Tibial artery (tissue), 4 donors: ENCODE measurements at regions not wholly inside any gene's neighbourhood (a gene's known extent, or its start where the extent isn't known, plus 50 kb on each side); places are given as distances from the start of the nearest gene placed in this dataset.

Experiments used
- DNase-seq, 2 donors: peaks; one replicate each; pipeline ENCODE4 v3.0.0-alpha.2; 2019
- H3K27ac ChIP-seq, 2 donors: fragments of 200-600 bp; sonication (generic) in 1 of 2; 1 replicate in 1 of 2; 2 replicates in 1 of 2; pipeline ENCODE4 v1.5.1; 2018 to 2019; ENCODE audit warnings: mild to moderate bottlenecking in 1 of 2
- H3K27me3 ChIP-seq, 2 donors: fragments of 200-600 bp; sonication (generic) in 1 of 2; one replicate each; pipeline versions ENCODE4 v1.5.1 to v1.6.0; 2016 to 2019
- H3K36me3 ChIP-seq, 3 donors: fragments of 200-600 bp; sonication (generic) in 2 of 3; one replicate each; pipeline ENCODE4 v1.5.1; 2016 to 2019; ENCODE audit warnings: mild to moderate bottlenecking in 2 of 3
- H3K4me1 ChIP-seq, 4 donors: fragments of 200-600 bp; sonication (generic) in 2 of 4; 1 replicate in 3 of 4; 2 replicates in 1 of 4; pipeline ENCODE4 v1.5.1; 2016 to 2019
- H3K4me3 ChIP-seq, 2 donors: fragments of 200-600 bp; sonication (generic) in 1 of 2; 1 replicate in 1 of 2; 2 replicates in 1 of 2; pipeline ENCODE4 v1.5.1; 2018 to 2019; ENCODE audit warnings: mild to moderate bottlenecking in 2 of 2
- H3K9me3 ChIP-seq, 3 donors: fragments of 200-600 bp; sonication (generic) in 1 of 3; one replicate each; pipeline ENCODE4 v1.5.1; 2016 to 2019
- CTCF ChIP-seq, 2 experiments: fragments of 200-600 bp in 1 of 2; fragments of 450-650 bp in 1 of 2; IDR thresholded peaks; one replicate each; pipeline ENCODE4 v1.5.1; 2017 to 2019; ENCODE audit warnings: antibody characterized with exemption in 2 of 2, mild to moderate bottlenecking in 1 of 2, moderate library complexity in 1 of 2
- intact Hi-C: fragments of 100-400 bp; cut with DNase I; formaldehyde crosslinking; loops from one replicate; pipeline ENCODE4 v1.15.0; 2023; ENCODE audit warnings: low total_unique reads

DNA sequence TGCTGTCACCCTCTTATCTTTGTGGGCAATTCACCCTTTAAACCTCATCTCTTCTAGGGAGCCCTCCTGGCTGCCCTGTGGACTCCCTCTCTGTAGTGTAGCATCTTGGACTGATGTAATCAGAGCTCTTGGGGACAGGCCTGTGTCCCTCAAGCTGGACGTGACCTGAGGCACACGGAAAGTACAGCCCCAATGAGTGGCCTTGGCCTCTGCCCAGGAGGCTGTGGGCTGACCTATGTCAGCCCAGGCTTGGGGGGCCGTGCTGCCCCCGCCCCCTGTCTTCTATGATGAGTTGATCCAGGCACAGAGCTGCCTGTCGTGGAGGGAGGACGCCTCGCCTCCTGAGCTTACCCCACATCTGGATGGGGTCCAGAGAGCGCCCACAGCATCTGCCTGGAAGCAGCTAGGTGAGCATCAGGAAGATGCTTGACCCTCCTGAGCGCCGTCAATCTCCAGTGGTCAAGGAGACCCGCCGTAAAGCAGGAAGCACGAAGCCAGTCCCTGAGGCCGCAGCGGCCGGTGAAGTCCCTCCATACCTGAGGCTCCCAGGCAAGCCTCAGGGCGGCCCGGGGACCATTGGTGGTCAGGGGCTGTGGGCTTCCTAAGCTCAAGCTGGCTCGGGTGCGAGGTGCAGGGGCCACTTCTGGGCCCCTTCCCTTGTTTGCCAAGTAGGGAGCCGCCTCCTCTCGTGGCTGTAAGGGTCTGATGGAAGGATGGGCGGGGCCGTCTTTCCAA is 1136.9 kb downstream of the BRD1 start:
- Histone ChIP-seq H3K27ac (no peak overlapping the region), H3K9me3 (no peaks in the 10 kb centered on the region), H3K36me3 (no peaks in the 10 kb centered on the region), H3K4me1 (no peaks in the 10 kb centered on the region), H3K4me3 (no peak overlapping the region), H3K27me3 (no peaks in the 10 kb centered on the region)
- DNase-seq: no peak
- no peak for TF ChIP-seq CTCF (IDR thresholded peaks at IDR 0.05)
- intact Hi-C loops: no loop called here

GRCh38 chr22:48689206-48689605 is 1138.5 kb downstream of the BRD1 start:
- Histone ChIP-seq H3K4me1 (no peaks in the 10 kb centered on the region), H3K9me3 (no peaks in the 10 kb centered on the region), H3K27ac (no peak overlapping the region), H3K27me3 (no peaks in the 10 kb centered on the region), H3K4me3 (no peak overlapping the region), H3K36me3 (no peaks in the 10 kb centered on the region)
- no peak for TF ChIP-seq CTCF (IDR thresholded peaks at IDR 0.05)
- intact Hi-C loops: no loop called here
- DNase-seq: no peak

DNA sequence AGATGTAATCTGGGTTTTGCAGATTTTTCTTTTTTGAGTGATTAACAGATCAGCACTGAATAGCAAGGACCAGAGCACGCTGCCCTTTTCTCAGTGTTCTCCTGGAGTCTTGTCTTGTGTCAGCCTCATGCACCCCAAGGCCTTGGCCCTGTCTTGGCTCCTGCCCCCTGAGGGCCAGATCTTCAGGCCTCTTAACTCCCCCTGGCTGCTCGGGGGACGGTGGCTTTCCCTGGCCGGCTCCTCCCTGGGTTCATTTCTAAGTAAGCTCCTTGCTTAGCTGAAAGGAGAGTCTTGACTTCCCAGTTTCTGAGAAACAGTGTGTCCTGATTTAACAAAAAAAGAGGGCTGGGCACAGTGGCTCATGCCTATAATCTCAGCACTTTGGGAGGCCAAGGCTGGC is 1139.3 kb downstream of the BRD1 start:
- no peak for DNase-seq
- H3K36me3 ChIP-seq: no peaks in the 10 kb centered on the region
- no peak for TF ChIP-seq CTCF (IDR thresholded peaks at IDR 0.05)
- intact Hi-C loops: no loop called here
- H3K27ac ChIP-seq: no peak overlapping the region
- H3K4me3 ChIP-seq: no peak overlapping the region
- no peaks in the 10 kb centered on the region for H3K4me1 ChIP-seq
- no peaks in the 10 kb centered on the region for H3K9me3 ChIP-seq
- no peaks in the 10 kb centered on the region for H3K27me3 ChIP-seq

GRCh38 chr22:48687606-48688005 is 1140.1 kb downstream of the BRD1 start:
- TF ChIP-seq CTCF (IDR thresholded peaks at IDR 0.05): no peak
- H3K9me3 ChIP-seq: no peaks in the 10 kb centered on the region
- no peak for DNase-seq
- H3K27me3 ChIP-seq: no peaks in the 10 kb centered on the region
- H3K4me1 ChIP-seq: no peaks in the 10 kb centered on the region
- intact Hi-C loops: no loop called here
- H3K36me3 ChIP-seq: no peaks in the 10 kb centered on the region
- no peak overlapping the region for H3K4me3 ChIP-seq
- no peak overlapping the region for H3K27ac ChIP-seq

DNA sequence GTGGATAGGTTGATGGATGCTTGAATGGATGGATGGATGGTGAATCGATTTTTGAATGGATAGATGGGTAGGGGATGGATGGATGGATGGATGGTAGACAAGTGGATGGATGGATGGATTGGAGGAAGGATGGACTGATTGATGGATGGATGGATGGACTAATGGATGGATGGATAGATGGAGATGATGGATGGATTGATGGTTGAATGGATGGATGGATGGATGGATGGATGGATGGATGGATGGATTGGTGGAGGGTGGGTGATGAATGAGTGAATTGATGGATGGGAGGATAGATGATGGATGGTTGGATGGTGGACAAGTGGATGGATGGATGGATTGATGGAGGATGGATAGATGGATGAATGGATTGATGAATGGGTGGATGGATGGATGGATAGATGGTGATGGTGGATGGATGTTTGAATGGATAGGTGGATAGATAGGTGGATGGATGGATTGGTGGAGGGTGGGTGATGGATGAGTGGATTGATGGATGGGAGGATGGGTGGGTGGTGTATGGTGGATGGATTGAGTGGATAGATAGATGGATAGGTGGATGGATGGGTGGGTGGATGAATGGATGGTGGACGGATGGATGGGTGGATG is 1140.9 kb downstream of the BRD1 start:
- Histone ChIP-seq H3K4me1 (no peaks in the 10 kb centered on the region), H3K9me3 (no peaks in the 10 kb centered on the region), H3K27me3 (no peaks in the 10 kb centered on the region), H3K4me3 (no peak overlapping the region), H3K36me3 (no peaks in the 10 kb centered on the region), H3K27ac (no peak overlapping the region)
- intact Hi-C loops: no loop called here
- DNase-seq: no peak
- no peak for TF ChIP-seq CTCF (IDR thresholded peaks at IDR 0.05)
